GM21367 (cell line): ENCODE measurements at regions not wholly inside any gene's neighbourhood (a gene's known extent, or its start where the extent isn't known, plus 50 kb on each side); places are given as distances from the start of the nearest gene placed in this dataset.

Source experiments
- ATAC-seq: cut with Tn5 transposase; IDR thresholded peaks from one replicate; pipeline ENCODE4 v1.9.1; 2021; ENCODE audit not compliant: unreplicated experiment

- ATAC-seq: no peak
Measured at GRCh38 chr3:35849496-35849895, 210.2 kb downstream of the ARPP21 start.

GRCh38 chr3:35849963-35850362, 210.6 kb downstream of the ARPP21 start:
- ATAC-seq: no peak

- ATAC-seq: peak; percentile 83
Measured at GRCh38 chr3:35857004-35857403, 217.7 kb downstream of the ARPP21 start.

GRCh38 chr3:35862057-35862456, 222.7 kb downstream of the ARPP21 start:
- ATAC-seq: no peak

DNA sequence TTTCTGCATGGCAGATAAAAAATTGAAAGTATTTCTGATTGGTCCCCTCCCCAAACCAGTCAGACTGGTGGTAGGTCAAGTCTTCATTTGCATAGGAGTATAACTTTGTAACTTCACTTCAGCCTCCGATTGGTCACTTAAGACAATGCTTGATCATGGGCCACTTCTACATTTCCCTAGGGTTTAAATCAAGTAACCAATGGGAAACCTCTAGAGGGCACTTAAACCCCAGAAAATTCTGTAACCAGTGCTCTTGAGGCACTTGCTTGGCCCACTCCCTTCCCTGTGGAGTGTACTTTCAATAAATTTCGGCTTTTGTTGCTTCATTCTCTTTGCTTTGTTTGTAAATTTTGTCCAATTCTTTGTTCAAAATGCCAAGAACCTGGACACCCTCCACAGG, 225.5 kb downstream of the ARPP21 start:
- no peak for ATAC-seq

DNA sequence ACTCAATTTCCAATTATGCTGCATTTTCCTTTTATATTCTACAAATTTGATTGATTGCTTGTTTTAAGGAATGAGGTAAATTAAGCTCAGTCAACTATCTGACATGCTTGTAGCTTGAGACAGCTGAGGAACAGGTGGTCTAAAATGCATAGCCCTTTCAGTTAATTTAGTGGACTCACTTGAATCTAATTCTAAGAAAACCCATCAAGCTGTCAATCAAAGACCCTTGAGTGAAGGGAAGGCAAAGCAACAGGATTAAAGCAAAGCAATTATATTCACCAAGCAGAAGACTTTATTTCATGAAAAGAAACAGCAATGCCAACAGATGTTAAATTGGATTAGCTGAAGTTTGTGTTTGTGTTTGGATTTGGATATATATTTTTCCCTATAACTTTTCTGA, 228.5 kb downstream of the ARPP21 start:
- ATAC-seq: no peak

DNA sequence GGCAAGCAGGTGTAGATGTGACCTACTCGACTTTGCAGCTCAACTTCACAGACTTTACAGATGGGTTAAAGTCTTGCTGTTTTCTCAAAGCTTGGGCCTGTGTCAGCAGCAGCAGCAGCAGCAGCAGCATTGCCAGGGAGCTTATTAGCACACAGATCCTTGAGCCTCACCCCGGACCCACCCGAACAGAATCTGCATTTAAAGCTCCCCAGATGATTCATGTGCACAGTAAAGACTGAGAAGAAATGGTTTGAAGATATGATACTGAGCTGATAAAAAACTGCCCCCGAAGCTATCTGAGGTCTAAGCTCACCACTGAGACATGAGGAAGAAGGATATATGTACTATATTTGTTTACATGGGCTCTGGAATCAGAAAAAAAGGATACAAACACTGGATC, 231.7 kb downstream of the ARPP21 start:
- ATAC-seq: no peak

- ATAC-seq: no peak
Measured at GRCh38 chr3:35883929-35884328, 244.6 kb downstream of the ARPP21 start.

DNA sequence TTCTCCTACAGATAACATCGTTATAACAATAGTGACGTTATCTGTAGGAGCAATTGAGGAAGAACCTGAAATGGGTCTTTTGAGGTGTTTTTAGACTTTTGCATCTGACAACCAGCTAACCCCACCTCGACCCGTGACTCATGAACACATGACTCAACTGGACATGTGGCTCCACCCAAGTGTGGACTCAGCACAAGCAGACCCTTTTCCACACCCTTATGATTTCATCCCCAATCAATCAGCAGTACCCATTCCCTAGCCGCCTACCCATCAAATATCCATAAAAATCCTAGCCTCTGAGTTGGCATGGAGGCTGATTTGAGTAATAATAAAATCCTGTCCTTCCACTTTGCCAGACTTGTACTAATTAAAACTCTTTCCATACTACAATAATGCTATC, 255.4 kb downstream of the ARPP21 start:
- no peak for ATAC-seq

DNA sequence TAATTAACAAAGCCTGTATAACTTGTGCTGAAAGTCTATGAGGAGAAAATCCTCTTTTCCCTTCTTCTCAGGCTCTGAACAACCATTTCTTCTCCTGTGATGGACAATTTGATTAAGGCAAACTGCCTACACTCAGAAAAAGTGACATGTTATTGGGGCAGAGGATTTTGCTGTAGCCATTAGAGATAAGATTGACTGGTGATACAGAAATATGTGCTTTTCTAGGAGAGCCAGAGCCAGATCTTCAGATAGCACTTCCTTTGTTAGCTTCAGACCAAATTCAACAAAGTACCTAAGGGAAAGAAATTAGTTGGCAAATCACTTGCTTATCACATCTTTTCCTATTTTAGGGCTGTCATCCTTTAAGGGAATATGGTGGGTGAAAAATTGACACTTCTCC, 259.9 kb downstream of the ARPP21 start:
- ATAC-seq: no peak

DNA sequence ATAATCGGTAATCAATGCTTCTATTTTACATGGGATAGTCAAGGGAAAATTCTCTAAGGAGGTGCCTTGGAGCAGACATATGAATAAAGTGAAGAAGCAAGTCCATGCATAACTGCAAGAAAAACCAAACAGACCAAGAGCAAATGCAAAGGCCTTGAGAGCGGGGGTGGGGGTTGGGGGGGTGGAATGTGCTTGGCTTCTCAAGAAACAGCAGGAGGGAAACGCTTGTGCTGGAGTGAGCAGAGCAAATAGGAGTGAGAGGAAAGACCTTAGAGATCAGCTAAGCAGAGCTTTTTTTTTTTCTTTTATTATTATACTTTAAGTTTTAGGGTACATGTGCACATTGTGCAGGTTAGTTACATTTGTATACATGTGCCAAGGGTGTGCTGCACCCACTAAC, 260.8 kb downstream of the ARPP21 start:
- ATAC-seq: no peak

DNA sequence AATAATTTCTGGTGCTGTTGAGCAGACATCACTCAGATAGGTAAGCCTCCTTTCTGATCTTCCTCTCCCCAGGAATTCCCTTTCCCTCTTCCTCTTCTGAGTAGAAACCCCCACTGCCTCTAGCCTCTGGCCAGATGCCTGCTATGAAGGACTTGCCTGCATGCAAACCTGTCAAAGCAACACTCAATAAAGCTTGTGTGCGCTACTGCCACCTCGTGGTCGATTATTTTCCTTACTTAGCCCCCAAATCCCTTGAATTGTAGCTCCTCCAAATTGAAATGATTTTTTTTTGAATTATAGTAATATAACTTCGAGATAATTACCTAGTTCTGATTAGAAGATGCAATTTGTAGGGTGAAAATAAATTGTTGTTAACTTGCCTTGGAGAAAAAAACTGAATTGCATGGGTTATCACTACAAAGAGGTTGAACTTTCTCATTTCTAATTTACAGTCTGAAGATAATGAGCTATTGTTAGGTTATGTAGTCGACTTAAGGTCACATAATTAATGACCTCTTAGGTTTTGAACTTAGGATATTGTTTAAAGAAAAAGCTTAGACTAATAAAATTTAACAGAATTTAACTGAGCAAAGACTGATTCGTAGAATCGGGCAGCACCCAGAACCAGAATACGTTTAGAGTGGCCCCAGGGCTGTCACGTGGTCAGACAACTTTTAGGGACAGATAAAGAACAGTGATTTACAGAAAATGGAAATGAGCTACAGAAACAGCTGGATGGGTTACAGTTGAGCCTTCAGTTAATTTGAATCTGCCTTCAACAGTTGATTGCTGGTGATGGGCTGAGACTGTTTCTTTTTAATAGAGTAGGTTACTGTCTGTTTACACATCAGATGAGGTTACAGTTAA, 269.3 kb downstream of the ARPP21 start:
- peak; percentile 90 for ATAC-seq

DNA sequence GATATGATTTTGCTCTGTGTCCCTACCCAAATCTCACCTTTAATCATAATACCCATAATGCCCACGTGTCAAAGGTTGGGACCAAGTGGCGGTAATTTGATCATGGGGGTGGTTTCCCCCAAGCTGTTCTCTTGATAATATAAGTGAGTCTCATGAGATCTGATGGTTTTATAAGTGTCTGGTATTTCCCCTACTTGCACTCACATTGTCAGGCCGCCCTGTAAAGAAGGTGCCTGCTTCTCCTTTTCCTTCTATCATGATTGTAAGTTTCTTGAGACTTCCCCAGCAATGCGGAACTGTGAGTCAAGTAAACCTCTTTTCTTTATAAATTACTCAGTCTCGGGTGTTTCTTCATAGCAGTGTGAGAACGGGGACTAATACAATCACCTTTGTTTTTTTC, 279.8 kb downstream of the ARPP21 start:
- ATAC-seq: no peak

DNA sequence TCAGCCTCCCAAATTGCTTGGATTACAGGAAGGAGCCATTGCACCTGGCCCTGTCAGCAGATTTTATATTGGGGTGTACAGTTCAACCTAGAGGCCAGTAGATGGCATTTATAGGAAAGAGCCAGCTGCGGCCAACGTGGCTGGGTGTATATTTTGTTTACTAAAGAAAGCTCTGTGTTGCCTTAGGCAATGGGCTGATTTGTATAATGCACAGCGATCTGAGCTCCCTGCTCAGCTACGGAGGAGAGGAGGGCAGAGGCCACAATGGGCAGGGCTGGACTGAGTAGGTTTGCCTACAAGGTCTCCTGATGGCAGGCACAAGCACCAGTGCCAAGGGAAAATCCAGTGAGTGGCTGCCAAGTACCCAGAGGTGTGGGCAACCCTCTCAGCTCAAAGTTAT, 282.4 kb downstream of the ARPP21 start:
- no peak for ATAC-seq

- ATAC-seq: peak; percentile 66
Measured at GRCh38 chr3:35924070-35924469, 284.7 kb downstream of the ARPP21 start.

DNA sequence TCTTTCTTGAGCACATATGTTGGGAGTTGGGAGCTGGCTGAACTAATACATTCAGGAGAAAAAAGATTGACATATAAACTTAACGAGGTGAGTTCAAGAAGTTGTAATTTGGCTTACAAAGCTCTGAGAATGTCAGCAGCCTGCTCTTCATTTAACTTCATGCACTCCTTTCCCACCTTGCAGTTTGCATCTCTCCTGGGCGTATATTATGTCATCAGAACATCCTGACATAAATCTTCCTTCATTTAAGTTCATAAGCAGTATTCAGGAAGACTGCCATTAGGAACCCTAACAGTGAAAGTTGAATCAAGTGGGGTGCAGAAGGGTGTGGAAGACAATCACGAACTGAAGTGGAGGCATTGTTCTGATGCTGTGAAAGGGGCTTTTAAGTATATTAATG, 288.1 kb downstream of the ARPP21 start:
- no peak for ATAC-seq

DNA sequence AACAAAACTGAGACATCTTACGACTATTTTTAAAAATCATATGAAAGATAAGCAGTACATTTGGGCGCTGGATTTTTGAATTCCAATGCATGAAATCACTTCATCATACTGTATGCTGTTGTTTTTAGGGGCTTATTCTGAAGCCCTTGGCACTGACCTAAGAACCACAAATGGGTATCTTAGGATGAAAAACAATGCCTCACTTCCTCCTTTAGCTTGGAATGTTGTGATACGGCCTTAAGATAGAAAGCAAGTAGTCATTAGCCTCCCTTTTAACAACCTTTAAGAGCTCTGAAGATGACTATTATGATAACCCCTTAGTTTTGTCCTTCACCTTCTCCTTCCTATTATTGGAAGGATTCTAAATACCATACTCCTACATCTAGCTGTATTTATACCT, 289.8 kb downstream of the ARPP21 start:
- ATAC-seq: no peak

GRCh38 chr3:35931867-35932266, 292.5 kb downstream of the ARPP21 start:
- ATAC-seq: no peak

GRCh38 chr3:35932995-35933394, 293.7 kb downstream of the ARPP21 start:
- ATAC-seq: no peak

DNA sequence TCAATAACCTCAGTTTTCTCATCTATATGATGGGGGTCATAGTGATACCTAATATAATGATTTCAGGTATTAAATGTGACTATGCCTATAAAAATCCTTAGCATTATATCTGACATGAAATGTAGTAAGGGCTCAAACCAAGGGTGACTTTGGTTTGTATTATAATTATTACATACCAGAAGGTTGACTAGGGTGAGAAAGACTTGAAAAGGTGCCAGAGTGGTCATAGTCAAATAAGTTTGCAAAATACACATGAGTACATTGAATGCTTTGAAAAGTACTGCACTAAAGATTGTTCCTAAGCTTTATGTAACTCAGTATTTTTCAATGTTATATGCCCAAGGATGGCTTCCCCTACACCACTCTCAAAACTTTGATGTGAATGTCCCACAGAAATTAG, 297.2 kb downstream of the ARPP21 start:
- no peak for ATAC-seq

GRCh38 chr3:35944926-35945710, 305.8 kb downstream of the ARPP21 start:
- no peak for ATAC-seq

- no peak for ATAC-seq
Measured at GRCh38 chr3:35946121-35946853, 307.0 kb downstream of the ARPP21 start.
